ENCODE measurements at regions not wholly inside any gene's neighbourhood (a gene's known extent, or its start where the extent isn't known, plus 50 kb on each side); places are given as distances from the start of the nearest gene placed in this dataset.

- H3K4me1 ChIP-seq, result no peaks in the 10 kb centered on the region
- H3K27ac ChIP-seq, result no peak overlapping the region
- no peaks in the 10 kb centered on the region for H3K9me3 ChIP-seq
- H3K27me3 ChIP-seq, result no peaks in the 10 kb centered on the region
- TF ChIP-seq POLR2A (IDR thresholded peaks at IDR 0.05) (no peak), CTCF (IDR thresholded peaks at IDR 0.05) (no peak)
- no peak for DNase-seq
- H3K4me3 ChIP-seq, result no peak overlapping the region
- no peaks in the 10 kb centered on the region for H3K36me3 ChIP-seq
Observed at GRCh38 chr3:70818145-70818544, 505.7 kb upstream of the MDFIC2 start.

GRCh38 chr3:70816346-70816745, 503.9 kb upstream of the MDFIC2 start:
- Histone ChIP-seq H3K4me1 (no peaks in the 10 kb centered on the region), H3K9me3 (no peaks in the 10 kb centered on the region), H3K36me3 (no peaks in the 10 kb centered on the region), H3K4me3 (no peak overlapping the region), H3K27me3 (no peaks in the 10 kb centered on the region), H3K27ac (no peak overlapping the region)
- TF ChIP-seq POLR2A (IDR thresholded peaks at IDR 0.05) (no peak), CTCF (IDR thresholded peaks at IDR 0.05) (no peak)
- no peak for DNase-seq

- H3K27ac ChIP-seq, result no peak overlapping the region
- no peak for DNase-seq
Observed at GRCh38 chr3:70815817-70816216, 503.4 kb upstream of the MDFIC2 start.

GRCh38 chr3:70813311-70813710, 500.9 kb upstream of the MDFIC2 start:
- Histone ChIP-seq H3K36me3 (no peaks in the 10 kb centered on the region), H3K27ac (no peak overlapping the region), H3K4me1 (no peaks in the 10 kb centered on the region), H3K27me3 (no peaks in the 10 kb centered on the region), H3K4me3 (no peak overlapping the region), H3K9me3 (no peaks in the 10 kb centered on the region)
- TF ChIP-seq CTCF (IDR thresholded peaks at IDR 0.05), result no peak
- TF ChIP-seq POLR2A (IDR thresholded peaks at IDR 0.05), result no peak
- DNase-seq, result no peak

More at GRCh38 chr3:70815817-70816216, 503.4 kb upstream of the MDFIC2 start:
- no peaks in the 10 kb centered on the region for H3K36me3 ChIP-seq
- H3K4me3 ChIP-seq, result no peak overlapping the region
- no peaks in the 10 kb centered on the region for H3K27me3 ChIP-seq
- no peaks in the 10 kb centered on the region for H3K9me3 ChIP-seq
- H3K4me1 ChIP-seq, result no peaks in the 10 kb centered on the region
- TF ChIP-seq POLR2A (IDR thresholded peaks at IDR 0.05) (no peak), CTCF (IDR thresholded peaks at IDR 0.05) (no peak)

- Histone ChIP-seq H3K4me1 (no peaks in the 10 kb centered on the region), H3K9me3 (no peaks in the 10 kb centered on the region), H3K36me3 (no peaks in the 10 kb centered on the region), H3K4me3 (no peak overlapping the region), H3K27me3 (no peaks in the 10 kb centered on the region), H3K27ac (no peak overlapping the region)
- no peak for DNase-seq
- TF ChIP-seq POLR2A (IDR thresholded peaks at IDR 0.05) (no peak), CTCF (IDR thresholded peaks at IDR 0.05) (no peak)
Observed at GRCh38 chr3:70811880-70812279, 499.4 kb upstream of the MDFIC2 start.

GRCh38 chr3:70808881-70809280, 496.4 kb upstream of the MDFIC2 start:
- no peak for DNase-seq
- H3K4me1 ChIP-seq, result no peaks in the 10 kb centered on the region
- no peaks in the 10 kb centered on the region for H3K27me3 ChIP-seq
- H3K4me3 ChIP-seq, result no peak overlapping the region
- no peak overlapping the region for H3K27ac ChIP-seq
- no peaks in the 10 kb centered on the region for H3K9me3 ChIP-seq
- H3K36me3 ChIP-seq, result no peaks in the 10 kb centered on the region
- TF ChIP-seq POLR2A (IDR thresholded peaks at IDR 0.05) (no peak), CTCF (IDR thresholded peaks at IDR 0.05) (no peak)

Measured in Peyer's patch (tissue), 4 donors.